Hepatocyte (in vitro differentiated cells): ENCODE measurements at regions not wholly inside any gene's neighbourhood (a gene's known extent, or its start where the extent isn't known, plus 50 kb on each side); places are given as distances from the start of the nearest gene placed in this dataset.

Experiments used
- CTCF ChIP-seq: fragments of 200-600 bp; sonication (generic); IDR thresholded peaks from 2 replicates; pipeline ENCODE4 v1.5.1; 2016; ENCODE audit warnings: antibody characterized with exemption, mild to moderate bottlenecking; ENCODE audit not compliant: poor library complexity
- EZH2phosphoT487 ChIP-seq: fragments of 200-600 bp; sonication (generic); IDR thresholded peaks from one replicate; pipeline ENCODE4 v1.6.1; 2018; ENCODE audit warnings: antibody characterized with exemption, mild to moderate bottlenecking, low read depth, moderate library complexity; ENCODE audit not compliant: unreplicated experiment, severe bottlenecking

- TF ChIP-seq EZH2phosphoT487 (no peak), CTCF (no peak)
These were observed 418.6 kb upstream of the KCNMB2 start for GRCh38 chr3:178117641-178118040.
